MM.1S (cell line): ENCODE measurements at regions not wholly inside any gene's neighbourhood (a gene's known extent, or its start where the extent isn't known, plus 50 kb on each side); places are given as distances from the start of the nearest gene placed in this dataset.

Source experiments
- DNase-seq: peaks from one replicate; pipeline ENCODE4 v3.0.0-alpha.2; 2015
- H2AFZ ChIP-seq: fragments of 300-600 bp; sonication (generic); 2 replicates; pipeline ENCODE4 v1.6.0; 2016; ENCODE audit warnings: antibody characterized with exemption, low read length
- H3F3A ChIP-seq: fragments of 300-600 bp; sonication (generic); 2 replicates; pipeline ENCODE4 v1.6.1; 2016; ENCODE audit warnings: mild to moderate bottlenecking, antibody characterized with exemption, low read length, moderate library complexity, mixed read lengths; ENCODE audit not compliant: insufficient read depth
- H3K27ac ChIP-seq: fragments of 300-600 bp; sonication (generic); 2 replicates; pipeline ENCODE4 v1.5.1; 2016; ENCODE audit warnings: mild to moderate bottlenecking, low read length
- H3K27me3 ChIP-seq: fragments of 300-600 bp; sonication (generic); replicated peaks from 2 replicates; pipeline ENCODE4 v1.6.0; 2016; ENCODE audit warnings: low read length; ENCODE audit not compliant: insufficient read depth
- H3K36me3 ChIP-seq: fragments of 300-600 bp; sonication (generic); replicated peaks from 2 replicates; pipeline ENCODE4 v1.6.1; 2016; ENCODE audit warnings: mild to moderate bottlenecking, low read length, mixed read lengths; ENCODE audit not compliant: insufficient read depth
- H3K4me1 ChIP-seq: fragments of 300-600 bp; sonication (generic); 2 replicates; pipeline ENCODE4 v1.6.1; 2016; ENCODE audit warnings: low read length, mixed read lengths
- H3K4me2 ChIP-seq: fragments of 300-600 bp; sonication (generic); 2 replicates; pipeline ENCODE4 v1.6.0; 2016; ENCODE audit warnings: low read depth, low read length
- H3K4me3 ChIP-seq: fragments of 300-600 bp; sonication (generic); 2 replicates; pipeline ENCODE4 v1.5.1; 2016; ENCODE audit warnings: low read length, mixed read lengths
- H3K79me2 ChIP-seq: fragments of 300-600 bp; sonication (generic); 2 replicates; pipeline ENCODE4 v1.6.1; 2016; ENCODE audit warnings: mixed run types, low read length, mixed read lengths
- H3K9ac ChIP-seq: fragments of 300-600 bp; sonication (generic); 2 replicates; pipeline ENCODE4 v1.6.1; 2016; ENCODE audit warnings: low read length, mixed read lengths
- H3K9me2 ChIP-seq: fragments of 300-600 bp; sonication (generic); replicated peaks from 2 replicates; pipeline ENCODE4 v1.6.1; 2016; ENCODE audit warnings: mild to moderate bottlenecking, low read length, mixed read lengths; ENCODE audit not compliant: insufficient read depth
- H3K9me3 ChIP-seq: fragments of 300-600 bp; sonication (generic); replicated peaks from 2 replicates; pipeline ENCODE4 v1.6.1; 2016; ENCODE audit warnings: mild to moderate bottlenecking, low read length, mixed read lengths; ENCODE audit not compliant: insufficient read depth
- H4K20me1 ChIP-seq: fragments of 300-600 bp; sonication (generic); 2 replicates; pipeline ENCODE4 v1.6.1; 2016; ENCODE audit warnings: mild to moderate bottlenecking, low read length, moderate library complexity, mixed read lengths; ENCODE audit not compliant: insufficient read depth
- CTCF ChIP-seq: fragments of 300-600 bp; sonication (generic); IDR thresholded peaks from 2 replicates; pipeline ENCODE4 v1.5.1; 2016; ENCODE audit warnings: antibody characterized with exemption, low read length, mixed read lengths
- EZH2 ChIP-seq: fragments of 300-600 bp; sonication (generic); optimal IDR thresholded peaks from 2 replicates; pipeline ENCODE3; 2017; ENCODE audit warnings: low read depth, mild to moderate bottlenecking, antibody characterized with exemption, low read length, mixed read lengths
- EZH2phosphoT487 ChIP-seq: fragments of 300-600 bp; sonication (generic); IDR thresholded peaks from 2 replicates; pipeline ENCODE4 v1.6.1; 2018; ENCODE audit warnings: antibody characterized with exemption, low read length

GRCh38 chr5:142537938-142538337 lies 148.0 kb downstream of the FGF1 start:
- no peak for TF ChIP-seq EZH2
- no peak for TF ChIP-seq EZH2phosphoT487
- TF ChIP-seq CTCF: no peak
- no peak overlapping the region for H2AFZ ChIP-seq
- H3K4me3 ChIP-seq: no peak overlapping the region
- no peaks in the 10 kb centered on the region for H3K36me3 ChIP-seq
- no peaks in the 10 kb centered on the region for H3K4me1 ChIP-seq
- no peaks in the 10 kb centered on the region for H3K27me3 ChIP-seq
- no peaks in the 10 kb centered on the region for H3K9me2 ChIP-seq
- no peak overlapping the region for H3K27ac ChIP-seq
- H3K4me2 ChIP-seq: no peak overlapping the region
- H4K20me1 ChIP-seq: no peaks in the 10 kb centered on the region
- no peak for DNase-seq
- H3K9me3 ChIP-seq: no peaks in the 10 kb centered on the region
- H3K79me2 ChIP-seq: no peaks in the 10 kb centered on the region
- H3K9ac ChIP-seq: no peak overlapping the region
- 0 out of 2 replicates have a peak, but pooled peaks cover 3% of the 10 kb centered on the region for H3F3A ChIP-seq

- H3K9me2 ChIP-seq: no peaks in the 10 kb centered on the region
- no peaks in the 10 kb centered on the region for H3K4me1 ChIP-seq
- no peak overlapping the region for H2AFZ ChIP-seq
- no peaks in the 10 kb centered on the region for H3K27me3 ChIP-seq
- H3K27ac ChIP-seq: no peak overlapping the region
- H3F3A ChIP-seq: 0 out of 2 replicates have a peak, but pooled peaks cover 3% of the 10 kb centered on the region
- no peak overlapping the region for H3K4me2 ChIP-seq
- TF ChIP-seq EZH2 (no peak), EZH2phosphoT487 (no peak), CTCF (no peak)
- no peaks in the 10 kb centered on the region for H4K20me1 ChIP-seq
- no peaks in the 10 kb centered on the region for H3K9me3 ChIP-seq
- no peak for DNase-seq
- H3K4me3 ChIP-seq: no peak overlapping the region
- H3K9ac ChIP-seq: no peak overlapping the region
- no peaks in the 10 kb centered on the region for H3K79me2 ChIP-seq
- H3K36me3 ChIP-seq: no peaks in the 10 kb centered on the region
Observed at GRCh38 chr5:142532781-142533176, 153.1 kb downstream of the FGF1 start.

- Histone ChIP-seq H3K9me3 (no peaks in the 10 kb centered on the region), H3K9me2 (no peaks in the 10 kb centered on the region), H3K4me3 (no peak overlapping the region), H4K20me1 (no peaks in the 10 kb centered on the region), H3K4me2 (no peak overlapping the region), H3K36me3 (no peaks in the 10 kb centered on the region), H3K27me3 (no peaks in the 10 kb centered on the region), H3K27ac (no peak overlapping the region), H3K4me1 (no peaks in the 10 kb centered on the region), H3K9ac (no peak overlapping the region), H3K79me2 (no peaks in the 10 kb centered on the region), H3F3A (0 out of 2 replicates have a peak, but pooled peaks cover 3% of the 10 kb centered on the region), H2AFZ (no peak overlapping the region)
- DNase-seq: no peak
- TF ChIP-seq CTCF (no peak), EZH2phosphoT487 (no peak), EZH2 (no peak)
Observed at GRCh38 chr5:142531977-142532780, 153.7 kb downstream of the FGF1 start.
